ENCODE measurements at regions not wholly inside any gene's neighbourhood (a gene's known extent, or its start where the extent isn't known, plus 50 kb on each side); places are given as distances from the start of the nearest gene placed in this dataset.

GRCh38 chr7:84390845-84391244 lies 196.3 kb upstream of the SEMA3A start:
- TF ChIP-seq, protein P1, sequence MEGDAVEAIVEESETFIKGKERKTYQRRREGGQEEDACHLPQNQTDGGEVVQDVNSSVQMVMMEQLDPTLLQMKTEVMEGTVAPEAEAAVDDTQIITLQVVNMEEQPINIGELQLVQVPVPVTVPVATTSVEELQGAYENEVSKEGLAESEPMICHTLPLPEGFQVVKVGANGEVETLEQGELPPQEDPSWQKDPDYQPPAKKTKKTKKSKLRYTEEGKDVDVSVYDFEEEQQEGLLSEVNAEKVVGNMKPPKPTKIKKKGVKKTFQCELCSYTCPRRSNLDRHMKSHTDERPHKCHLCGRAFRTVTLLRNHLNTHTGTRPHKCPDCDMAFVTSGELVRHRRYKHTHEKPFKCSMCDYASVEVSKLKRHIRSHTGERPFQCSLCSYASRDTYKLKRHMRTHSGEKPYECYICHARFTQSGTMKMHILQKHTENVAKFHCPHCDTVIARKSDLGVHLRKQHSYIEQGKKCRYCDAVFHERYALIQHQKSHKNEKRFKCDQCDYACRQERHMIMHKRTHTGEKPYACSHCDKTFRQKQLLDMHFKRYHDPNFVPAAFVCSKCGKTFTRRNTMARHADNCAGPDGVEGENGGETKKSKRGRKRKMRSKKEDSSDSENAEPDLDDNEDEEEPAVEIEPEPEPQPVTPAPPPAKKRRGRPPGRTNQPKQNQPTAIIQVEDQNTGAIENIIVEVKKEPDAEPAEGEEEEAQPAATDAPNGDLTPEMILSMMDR (IDR thresholded peaks at IDR 0.05 in 2 of 3, conservative IDR thresholded peaks at IDR 0.05 in 1 of 3; ENCODE audit: borderline replicate concordance in 1 of 3, insufficient read depth in 1 of 3, low read depth in 2 of 3, low read length in 2 of 3) = no peak
- no peak for TF ChIP-seq EZH2 (IDR thresholded peaks at IDR 0.05)
- TF ChIP-seq EGR1 (IDR thresholded peaks at IDR 0.05; ENCODE audit: low read depth) = no peak
- TF ChIP-seq SIN3A (IDR thresholded peaks at IDR 0.05; ENCODE audit: low read depth) = no peak
- no peak for TF ChIP-seq ZFX (IDR thresholded peaks at IDR 0.05)
- TF ChIP-seq RAD21 (IDR thresholded peaks at IDR 0.05; ENCODE audit: low read depth) = no peak
- TF ChIP-seq POLR2A (IDR thresholded peaks at IDR 0.05; ENCODE audit: borderline replicate concordance, extremely low read depth, insufficient read depth, insufficient read length) = no peak

Measured in HCT116 (cell line).